ENCODE measurements at regions not wholly inside any gene's neighbourhood (a gene's known extent, or its start where the extent isn't known, plus 50 kb on each side); places are given as distances from the start of the nearest gene placed in this dataset.

- TF ChIP-seq CTCF (conservative IDR thresholded peaks at IDR 0.05 in 1 of 2, IDR thresholded peaks at IDR 0.05 in 1 of 2; ENCODE audit: extremely low read depth in 1 of 2, insufficient read depth in 1 of 2, low read depth in 1 of 2, low read length in 2 of 2) (no peak), EZH2 (IDR thresholded peaks at IDR 0.05; ENCODE audit: borderline replicate concordance, low read length) (no peak)
Measured at GRCh38 chr4:149910604-149911350, 95.1 kb upstream of the IQCM start.

Measured in mammary epithelial cell (primary cell).